T-helper 2 cell (primary cell): ENCODE measurements at regions not wholly inside any gene's neighbourhood (a gene's known extent, or its start where the extent isn't known, plus 50 kb on each side); places are given as distances from the start of the nearest gene placed in this dataset.

Source experiments
- DNase-seq, 5 experiments: peaks; one replicate each; pipeline versions ENCODE4 v3.0.0 to v3.0.0-alpha.2; 2012 to 2022

GRCh38 chr3:44023961-44024593, 217.6 kb upstream of the TOPAZ1 start:
- DNase-seq: no peak

- no peak for DNase-seq
Observed at GRCh38 chr3:44026220-44026865, 215.3 kb upstream of the TOPAZ1 start.

DNA sequence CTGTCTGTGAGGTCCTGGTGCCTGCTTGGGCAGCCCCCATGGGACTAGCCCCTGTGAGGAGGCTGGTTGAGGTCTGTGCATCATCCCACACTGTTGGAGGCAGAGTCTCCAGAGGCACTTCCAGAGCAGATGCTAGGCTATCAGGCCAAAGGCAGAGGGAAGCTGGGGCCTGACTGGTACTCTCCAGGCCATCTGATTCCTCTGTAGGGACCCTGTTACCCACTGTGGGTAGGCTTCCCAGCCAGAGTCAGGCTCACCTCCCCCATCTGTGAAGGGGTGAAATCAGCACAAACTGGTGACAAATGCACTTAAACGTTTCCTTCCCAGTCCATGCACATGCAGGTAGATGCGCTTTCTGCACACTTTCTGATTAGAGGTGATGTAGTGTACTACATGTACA, 212.6 kb upstream of the TOPAZ1 start:
- DNase-seq: no peak

GRCh38 chr3:44030285-44030684, 211.4 kb upstream of the TOPAZ1 start:
- no peak for DNase-seq

DNA sequence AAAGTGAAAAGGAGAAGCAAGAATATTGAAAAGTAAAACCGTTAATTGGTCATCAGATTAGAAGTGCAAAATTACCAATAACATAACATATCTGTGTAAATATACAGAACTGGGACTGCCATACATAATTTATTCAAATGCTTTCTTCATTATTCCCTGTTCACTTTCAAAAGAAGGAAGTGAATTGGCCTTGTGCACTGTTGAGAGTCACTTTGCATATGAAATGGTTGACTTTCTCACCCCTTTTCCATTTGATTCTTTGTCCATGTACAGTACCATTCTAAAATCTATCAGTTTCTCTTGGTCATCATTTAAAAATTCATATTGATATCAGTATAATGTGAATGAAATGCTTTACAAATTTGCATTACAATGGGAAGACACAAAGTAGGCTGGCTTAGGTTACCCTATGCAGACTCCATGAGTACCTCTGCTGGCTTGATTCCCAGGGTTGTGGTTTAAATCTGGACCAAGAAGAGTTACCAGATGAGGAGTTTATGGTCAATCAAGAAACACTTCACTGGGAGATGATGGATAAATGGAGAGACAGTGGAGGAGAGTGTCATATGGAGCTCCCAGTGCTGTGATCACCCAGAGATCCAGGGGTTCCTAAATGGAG, 210.9 kb upstream of the TOPAZ1 start:
- DNase-seq: no peak

- no peak for DNase-seq
Observed at GRCh38 chr3:44031387-44032380, 210.0 kb upstream of the TOPAZ1 start.

GRCh38 chr3:44032487-44032886, 209.2 kb upstream of the TOPAZ1 start:
- DNase-seq: no peak

DNA sequence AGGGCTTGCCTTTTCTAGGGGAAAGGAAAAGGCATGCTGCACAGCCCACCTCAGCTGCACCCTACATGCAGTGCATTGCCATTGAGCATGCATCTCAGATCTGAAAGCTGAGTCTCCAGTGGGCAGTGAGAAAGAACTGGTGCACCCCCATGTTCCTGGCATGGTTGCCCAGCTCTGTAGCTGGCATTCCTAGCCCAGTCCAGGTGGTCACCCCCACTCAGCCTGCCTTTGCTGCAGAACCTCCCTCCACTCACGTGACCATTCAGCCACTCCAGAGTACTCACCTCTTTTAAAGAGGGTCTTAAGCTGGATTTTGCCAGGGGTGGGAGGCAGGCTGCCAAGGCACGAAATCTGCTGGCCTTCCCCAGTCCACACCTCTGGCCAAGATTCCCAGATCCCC, 208.6 kb upstream of the TOPAZ1 start:
- DNase-seq: no peak

DNA sequence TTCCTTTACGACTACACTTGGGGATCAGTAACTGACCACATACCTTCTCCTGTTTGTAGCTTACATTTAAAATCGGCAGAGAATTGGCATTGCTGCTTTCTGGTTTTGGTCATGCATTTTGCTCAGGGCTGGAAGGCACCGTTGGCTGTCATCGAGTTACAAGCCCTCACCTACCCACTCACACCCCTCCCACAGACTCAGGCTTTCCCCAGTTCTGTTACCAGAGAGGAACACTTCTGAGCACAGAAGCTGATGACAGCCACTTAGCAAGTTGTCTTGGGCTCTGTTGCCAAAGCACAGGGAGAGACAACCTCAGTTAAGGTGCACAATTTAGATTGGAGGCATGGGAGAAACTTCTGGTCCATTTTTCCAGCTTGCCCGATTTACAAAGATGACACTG, 204.8 kb upstream of the TOPAZ1 start:
- no peak for DNase-seq

- DNase-seq: no peak
Observed at GRCh38 chr3:44039006-44039405, 202.7 kb upstream of the TOPAZ1 start.

GRCh38 chr3:44041726-44042125, 200.0 kb upstream of the TOPAZ1 start:
- DNase-seq: no peak

GRCh38 chr3:44042772-44043171, 198.9 kb upstream of the TOPAZ1 start:
- DNase-seq: no peak

DNA sequence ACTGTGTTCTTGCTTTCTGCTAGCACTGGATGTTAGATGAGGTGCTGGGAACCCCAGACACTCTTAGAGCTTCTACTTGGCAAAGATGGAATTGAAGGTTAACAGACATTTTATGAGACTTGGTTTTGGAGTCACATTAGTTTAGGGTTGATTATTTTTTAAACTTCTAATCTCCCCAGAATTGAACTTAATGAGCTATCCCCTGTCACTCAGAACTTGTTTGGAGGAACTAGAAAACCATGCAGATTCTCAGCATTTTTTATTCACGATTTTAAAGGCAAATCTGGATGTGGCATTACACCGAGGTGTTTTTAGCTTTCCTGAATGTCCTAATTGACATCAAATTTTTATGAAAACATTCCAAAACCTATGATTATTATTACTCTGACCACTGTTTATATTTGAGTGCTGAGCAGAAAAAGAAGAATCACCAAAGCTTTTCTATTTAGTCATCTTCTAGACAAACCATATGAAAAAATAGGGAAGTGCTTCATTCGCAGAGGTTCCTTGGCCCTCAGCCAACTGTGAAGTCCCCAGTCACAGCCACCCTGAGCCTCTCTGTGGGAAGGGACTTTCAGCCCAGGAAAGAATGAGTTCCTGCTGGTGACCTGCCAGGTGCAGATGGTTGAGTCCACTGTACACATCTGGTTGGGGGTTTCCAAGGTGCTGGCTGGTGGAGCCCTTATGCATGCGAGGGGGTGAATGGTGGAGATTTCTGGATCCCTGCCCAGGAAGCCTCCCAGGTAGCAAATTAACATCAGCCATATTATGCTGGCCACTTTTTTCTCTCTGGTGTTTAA, 196.0 kb upstream of the TOPAZ1 start:
- no peak for DNase-seq

GRCh38 chr3:44047796-44048195, 193.9 kb upstream of the TOPAZ1 start:
- no peak for DNase-seq

DNA sequence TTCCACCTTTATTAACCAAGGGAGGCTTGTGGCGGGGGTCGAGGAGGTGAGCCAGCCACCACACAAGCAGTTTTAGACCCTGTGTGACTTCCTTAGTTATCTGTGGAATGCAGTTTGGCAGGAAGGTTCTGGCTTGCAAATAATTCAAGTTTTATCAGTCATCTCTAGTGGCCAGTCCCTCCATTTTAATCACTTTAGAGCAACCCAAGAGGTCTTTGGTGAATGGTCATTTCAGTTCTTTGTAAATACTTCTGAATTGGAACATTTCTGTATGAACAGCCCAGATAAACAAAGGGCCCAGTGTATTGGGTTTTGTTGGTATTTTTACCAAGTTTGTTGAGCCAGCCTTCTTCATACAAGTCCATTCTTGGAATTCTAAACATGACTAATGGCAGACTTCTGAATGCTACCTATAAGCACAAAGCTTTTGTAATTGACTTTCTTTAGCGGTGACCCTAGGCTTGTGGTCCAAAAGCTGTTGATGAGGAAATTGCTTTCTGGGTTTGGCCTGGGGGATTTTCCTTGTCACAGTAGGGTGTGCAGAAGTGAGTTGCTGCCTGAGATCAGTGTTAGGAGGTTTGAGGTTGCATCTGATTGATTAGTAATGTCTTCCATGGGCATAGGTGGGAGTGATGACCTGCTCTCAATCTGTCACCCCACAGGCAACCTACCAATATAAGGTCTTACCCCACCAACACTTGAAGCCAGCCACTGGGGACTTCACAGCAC, 193.3 kb upstream of the TOPAZ1 start:
- no peak for DNase-seq

GRCh38 chr3:44048949-44049348, 192.7 kb upstream of the TOPAZ1 start:
- DNase-seq: no peak

DNA sequence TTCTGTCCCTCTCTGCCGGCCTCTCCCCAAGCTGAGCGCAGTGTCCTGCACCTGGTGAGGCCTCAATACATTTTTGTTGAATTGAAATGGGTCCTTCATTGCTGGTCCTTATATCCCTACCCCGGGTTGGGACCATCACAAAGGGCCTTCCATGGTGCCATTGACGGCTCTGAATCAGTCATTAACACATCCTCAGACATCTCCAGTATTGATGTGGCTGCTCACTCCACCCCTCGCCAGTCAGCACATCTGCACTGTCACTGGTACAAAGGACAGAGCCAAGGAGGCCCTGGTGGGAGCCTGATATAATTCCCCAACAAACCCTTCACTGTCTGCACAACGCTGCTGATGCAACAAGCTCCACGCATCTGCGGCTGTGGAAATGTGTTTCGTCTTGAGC, 191.6 kb upstream of the TOPAZ1 start:
- no peak for DNase-seq

DNA sequence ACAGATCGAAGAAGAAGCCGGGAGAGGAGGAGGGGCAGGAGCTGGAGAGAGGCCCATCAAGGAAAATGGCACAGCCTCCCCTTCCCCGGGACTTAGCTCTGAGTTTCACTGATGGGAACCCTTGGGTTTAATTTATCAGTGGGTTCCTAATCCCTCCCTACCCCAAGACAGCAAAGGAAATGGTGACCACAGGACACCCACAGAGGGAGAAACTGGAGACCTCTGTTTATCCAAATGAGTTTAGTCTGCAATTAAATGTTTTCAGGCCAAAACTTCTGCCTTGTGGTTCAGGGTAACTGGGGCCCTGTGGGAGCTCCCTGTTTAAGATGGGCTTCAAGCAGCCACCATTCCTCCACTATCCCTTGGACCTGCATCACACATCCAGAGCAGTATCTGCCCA, 190.8 kb upstream of the TOPAZ1 start:
- DNase-seq: no peak

DNA sequence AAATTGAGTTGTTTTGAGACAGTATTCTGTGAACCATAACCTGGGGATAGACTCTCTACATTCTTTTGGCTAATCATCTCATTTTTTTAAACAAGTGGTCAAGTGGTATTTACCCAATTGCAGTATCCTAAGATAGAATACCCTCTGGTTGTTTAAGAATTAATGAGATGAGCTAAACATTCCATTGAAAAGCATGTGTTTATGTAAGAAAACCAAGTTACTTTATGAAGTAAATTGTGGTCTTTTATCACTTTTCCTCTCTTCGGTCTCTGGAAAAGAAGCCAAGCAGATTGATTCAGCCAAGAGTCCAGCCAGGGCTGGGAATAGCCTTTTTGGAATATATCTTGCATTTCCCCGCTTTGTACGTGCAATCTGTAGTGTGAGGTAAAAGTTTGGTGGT, 185.7 kb upstream of the TOPAZ1 start:
- DNase-seq: no peak

GRCh38 chr3:44056446-44057240, 185.0 kb upstream of the TOPAZ1 start:
- DNase-seq: no peak
